ENCODE measurements at regions not wholly inside any gene's neighbourhood (a gene's known extent, or its start where the extent isn't known, plus 50 kb on each side); places are given as distances from the start of the nearest gene placed in this dataset.

GRCh38 chr21:32055305-32055704 is 182.5 kb downstream of the HUNK start:
- ATAC-seq, result no peak
- TF ChIP-seq POLR2A (IDR thresholded peaks at IDR 0.05) (no peak), EP300 (IDR thresholded peaks at IDR 0.05) (no peak), CTCF (IDR thresholded peaks at IDR 0.05) (no peak), POLR2AphosphoS5 (IDR thresholded peaks at IDR 0.05) (no peak)
- H3K27ac ChIP-seq, result no peak overlapping the region
- WGBS, 2 donors (ENCODE audit: low coverage in 1 of 2), result 20 to 32% methylated on average over 2 to 3 of the region's 3 CpGs
- no peak overlapping the region for H3K4me3 ChIP-seq
- no peaks in the 10 kb centered on the region for H3K36me3 ChIP-seq
- no peaks in the 10 kb centered on the region for H3K27me3 ChIP-seq
- H3K9me3 ChIP-seq, result peaks cover 0 to 28% (median 0%) of the 10 kb centered on the region in 3 donors
- no peaks in the 10 kb centered on the region for H3K4me1 ChIP-seq
